ENCODE measurements at regions not wholly inside any gene's neighbourhood (a gene's known extent, or its start where the extent isn't known, plus 50 kb on each side); places are given as distances from the start of the nearest gene placed in this dataset.
"Not testable (repeated sequence)": the region's sequence is repeated elsewhere in the genome, so short reads cannot be mapped to it uniquely, and the experiment has no call there.

DNA sequence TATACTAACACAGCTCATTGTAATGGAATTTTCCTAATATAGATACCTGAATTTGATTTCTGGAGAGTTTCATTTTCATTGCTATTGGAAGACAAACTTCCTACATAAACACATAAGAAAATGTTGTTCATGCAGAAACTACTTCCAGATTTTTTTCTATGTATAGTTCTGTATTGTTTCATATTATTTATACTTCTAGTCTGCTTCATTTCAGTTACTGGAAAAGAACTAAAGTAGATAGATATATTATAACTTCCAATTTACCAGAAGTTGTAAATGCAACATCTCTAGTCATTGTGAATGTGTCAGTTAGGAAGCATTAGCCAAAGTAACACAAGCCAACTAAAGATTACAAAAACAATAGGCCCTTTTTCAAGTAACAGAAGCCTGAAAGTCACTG is 147.3 kb upstream of the ZNF385D start:
- no peak for DNase-seq

DNA sequence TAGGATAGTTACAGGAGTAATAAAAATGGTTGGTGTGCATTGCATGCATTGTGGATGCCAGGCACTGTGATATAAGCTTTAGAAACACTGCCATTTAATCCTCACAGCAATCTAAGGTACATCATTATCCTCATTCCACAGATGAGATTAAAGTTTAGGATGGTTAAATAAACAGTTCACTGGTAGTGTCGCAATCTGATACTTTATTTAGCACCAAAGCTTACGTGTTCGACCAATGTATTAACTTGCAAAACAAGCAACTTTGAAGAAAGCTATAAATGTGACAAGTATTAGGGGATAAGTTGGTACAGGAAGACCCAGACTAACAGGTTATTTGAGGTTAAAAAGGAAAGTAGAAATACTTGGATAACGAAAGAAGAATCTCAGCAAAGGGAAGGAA is 150.5 kb upstream of the ZNF385D start:
- no peak for DNase-seq

DNA sequence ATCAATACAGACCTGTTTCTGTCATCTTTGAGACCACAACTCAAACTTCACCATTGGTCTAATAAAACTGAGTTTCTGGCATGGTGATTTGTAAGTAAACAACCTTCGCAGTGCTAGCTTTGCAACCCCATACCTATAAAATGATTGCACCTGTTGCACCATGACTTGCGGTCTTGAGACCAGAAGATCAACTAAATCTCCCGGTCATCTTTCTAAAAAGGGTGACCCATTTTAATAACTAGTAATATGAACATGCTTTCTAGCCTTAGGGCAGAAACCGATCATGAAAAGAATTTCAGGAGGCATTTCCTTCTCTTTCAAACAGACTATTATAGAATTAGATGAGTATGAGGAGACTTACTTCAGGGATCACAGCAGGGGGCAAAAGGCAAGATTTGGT is 151.9 kb upstream of the ZNF385D start:
- no peak for DNase-seq

DNA sequence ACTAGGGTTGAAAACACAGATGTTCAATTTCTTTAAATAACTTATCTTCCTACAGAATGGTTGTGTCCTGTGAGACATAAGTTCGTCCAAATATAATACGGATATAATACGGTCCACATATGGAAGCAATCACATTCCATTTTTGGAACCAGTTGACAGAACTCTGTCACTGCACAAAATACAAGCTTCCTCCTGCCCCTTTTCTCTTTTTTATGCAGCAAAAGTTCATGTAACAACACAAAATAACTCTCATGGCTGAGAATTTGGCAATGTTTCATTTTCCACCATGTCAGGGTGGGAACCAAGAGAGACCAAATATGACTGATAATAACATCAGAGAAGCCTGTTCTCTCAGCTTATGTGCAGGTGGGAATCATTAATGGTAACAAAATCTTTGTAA is 158.1 kb upstream of the ZNF385D start:
- no peak for DNase-seq

DNA sequence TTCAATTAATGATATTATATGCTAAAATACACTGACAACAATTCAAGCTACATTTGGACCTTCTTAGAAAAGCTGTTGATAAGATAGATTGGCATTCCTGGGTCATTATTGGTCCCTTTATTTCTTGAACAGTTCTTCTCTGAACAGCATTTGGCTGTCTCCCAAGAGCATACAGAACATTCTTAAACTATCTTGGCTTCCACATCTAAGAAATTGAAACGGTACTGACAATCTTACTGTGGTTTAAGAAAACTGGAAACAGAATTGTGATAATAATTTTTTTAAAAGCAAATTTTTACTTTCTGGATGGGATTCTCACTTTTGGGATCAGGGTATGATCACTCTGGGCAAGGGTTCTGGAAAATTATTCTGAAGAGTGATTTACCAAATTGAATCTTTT is 161.7 kb upstream of the ZNF385D start:
- no peak for DNase-seq

DNA sequence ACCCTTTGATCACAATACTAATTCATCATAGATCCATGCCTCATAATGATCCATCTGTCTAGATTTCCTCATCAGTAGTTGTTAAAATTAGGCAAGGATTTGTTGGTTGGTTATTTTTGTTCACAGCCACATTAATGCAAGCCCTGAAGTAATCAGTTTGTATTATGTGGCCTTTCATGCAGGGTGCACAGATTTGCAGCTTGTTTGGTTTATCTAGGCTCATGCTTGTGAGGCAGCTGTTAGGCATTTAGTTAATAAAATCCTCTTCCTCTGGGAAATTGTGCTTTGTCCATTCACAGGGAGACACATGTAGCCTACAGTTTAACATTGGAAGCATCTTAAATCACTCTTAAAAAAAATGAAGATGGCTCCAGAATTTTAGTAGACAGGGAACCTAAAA is 162.8 kb upstream of the ZNF385D start:
- no peak for DNase-seq

DNA sequence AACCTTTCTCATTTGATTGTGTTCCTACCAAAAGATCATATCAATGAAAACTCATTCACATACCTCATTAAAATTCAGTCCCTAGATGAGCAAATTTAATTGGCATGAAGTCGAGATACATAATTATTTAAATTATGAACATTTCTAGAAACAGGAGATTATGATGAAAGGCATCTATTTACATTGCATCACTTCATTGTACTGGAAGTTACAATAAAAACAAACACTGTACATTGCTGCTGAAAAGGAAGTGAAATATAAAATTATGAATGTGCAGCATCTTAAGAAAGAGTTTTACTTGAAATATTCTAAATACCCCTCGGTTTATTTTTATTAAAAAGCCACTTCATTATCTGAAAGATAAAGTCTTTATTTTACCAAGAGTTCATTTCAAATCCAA is 163.4 kb upstream of the ZNF385D start:
- no peak for DNase-seq

DNA sequence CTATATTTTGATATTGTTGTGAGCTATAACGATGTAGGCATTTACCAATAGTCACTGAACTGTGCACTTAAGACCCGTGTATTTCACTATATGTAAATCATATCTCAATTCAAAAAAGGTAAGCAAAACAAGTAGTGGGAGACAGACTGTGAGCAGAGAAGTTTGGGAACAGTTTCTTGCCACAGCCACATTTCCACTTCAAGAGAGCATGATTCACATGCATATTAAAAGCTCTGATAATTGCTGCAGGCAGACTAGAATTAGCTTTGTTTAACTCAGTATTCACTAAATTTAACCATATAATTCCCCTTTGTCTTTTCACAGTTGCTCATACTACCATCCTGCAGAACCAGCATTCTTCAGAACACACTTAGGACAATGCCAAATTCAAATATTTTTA is 168.4 kb upstream of the ZNF385D start:
- no peak for DNase-seq

DNA sequence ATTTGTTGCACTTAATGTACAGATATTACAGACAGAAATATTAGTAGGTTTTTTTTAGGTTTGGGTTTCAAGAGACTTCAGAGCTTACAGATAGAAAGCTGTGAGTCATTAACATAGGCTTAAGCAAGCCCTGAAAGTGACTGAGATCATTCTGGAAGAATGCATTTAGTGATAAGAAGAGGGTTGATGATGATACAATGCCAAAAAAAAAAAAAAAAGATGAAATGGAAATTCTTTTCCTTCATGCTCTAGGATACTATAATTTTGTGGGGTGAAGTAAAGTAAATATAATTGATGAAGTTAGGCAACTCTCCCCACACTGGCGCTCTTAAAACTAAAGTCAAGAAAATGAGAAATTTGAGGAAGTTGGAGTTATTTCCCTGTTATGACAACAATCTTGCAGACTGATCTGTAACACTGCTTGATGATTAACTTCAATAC is 169.4 kb upstream of the ZNF385D start:
- DNase-seq, result no peak

DNA sequence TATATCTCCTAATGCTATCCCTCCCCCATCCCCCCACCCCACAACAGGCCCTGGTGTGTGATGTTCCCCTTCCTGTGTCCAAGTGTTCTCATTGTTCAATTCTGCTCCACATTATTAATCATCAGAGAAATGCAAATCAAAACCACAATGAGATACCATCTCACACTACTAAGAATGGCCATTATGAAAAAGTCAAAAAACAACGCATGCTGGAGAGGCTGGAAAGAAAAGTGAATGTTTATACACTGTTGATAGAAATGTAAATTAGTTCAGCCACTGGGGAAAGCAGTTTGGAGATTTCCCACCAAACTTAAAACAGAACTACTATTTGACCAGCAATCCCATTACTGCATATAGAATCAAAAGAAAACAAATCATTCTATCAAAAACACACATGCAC is 172.1 kb upstream of the ZNF385D start:
- DNase-seq, result not testable (repeated sequence)

DNA sequence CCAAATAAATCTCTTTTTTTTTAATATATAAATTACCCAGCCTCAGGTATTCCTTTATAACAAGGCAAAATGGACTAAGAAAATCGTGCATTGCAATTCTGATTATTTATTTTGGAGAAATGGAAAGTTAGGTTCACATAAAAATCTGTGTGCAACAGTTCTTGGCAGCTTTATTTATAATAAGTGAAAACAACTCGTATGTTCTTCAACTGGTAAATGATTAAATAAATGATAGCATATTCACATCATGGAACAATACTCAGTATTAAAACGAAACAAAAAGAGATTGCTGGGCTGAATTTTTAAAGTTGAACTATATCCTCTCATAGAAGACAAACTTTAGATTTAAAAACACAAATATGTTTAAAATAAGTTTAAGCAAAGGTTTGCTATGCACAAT is 176.3 kb upstream of the ZNF385D start:
- no peak for DNase-seq

DNA sequence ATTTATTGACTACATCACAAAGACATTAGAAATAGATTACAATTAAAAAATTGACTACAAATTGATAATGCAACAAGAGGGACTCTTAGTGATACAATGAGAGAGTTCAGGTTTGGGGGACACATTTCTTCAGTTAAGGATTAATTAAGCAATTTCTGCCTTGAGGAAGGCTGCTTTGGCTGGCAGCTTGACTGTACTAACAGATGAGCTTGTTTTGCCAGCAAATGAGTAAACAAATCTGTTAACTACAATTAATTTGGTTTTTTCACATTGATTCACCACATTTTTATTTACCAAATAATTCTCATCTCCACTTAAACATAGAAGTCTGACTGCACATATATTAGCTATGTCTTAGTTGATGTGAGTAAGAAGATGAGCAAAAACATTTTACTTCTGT is 183.6 kb upstream of the ZNF385D start:
- DNase-seq, result no peak

DNA sequence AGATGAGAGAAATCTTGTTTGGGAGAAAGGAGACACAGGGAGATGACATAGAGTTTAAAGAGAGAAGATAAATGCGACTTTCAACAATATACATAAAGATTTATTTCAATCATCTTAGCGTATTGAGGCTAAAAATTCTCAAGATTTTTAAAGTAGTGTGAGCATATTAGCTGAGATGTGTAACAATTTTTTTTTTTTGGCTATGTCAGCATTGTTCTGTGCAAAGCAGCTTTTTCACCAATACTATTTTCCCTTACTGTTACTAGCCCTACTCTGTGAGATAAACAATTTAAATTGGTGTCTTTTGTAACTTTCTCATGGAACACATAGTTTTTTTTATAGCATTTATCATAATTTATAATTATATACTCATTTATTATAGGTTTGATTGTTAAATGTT is 185.2 kb upstream of the ZNF385D start:
- DNase-seq, result no peak

DNA sequence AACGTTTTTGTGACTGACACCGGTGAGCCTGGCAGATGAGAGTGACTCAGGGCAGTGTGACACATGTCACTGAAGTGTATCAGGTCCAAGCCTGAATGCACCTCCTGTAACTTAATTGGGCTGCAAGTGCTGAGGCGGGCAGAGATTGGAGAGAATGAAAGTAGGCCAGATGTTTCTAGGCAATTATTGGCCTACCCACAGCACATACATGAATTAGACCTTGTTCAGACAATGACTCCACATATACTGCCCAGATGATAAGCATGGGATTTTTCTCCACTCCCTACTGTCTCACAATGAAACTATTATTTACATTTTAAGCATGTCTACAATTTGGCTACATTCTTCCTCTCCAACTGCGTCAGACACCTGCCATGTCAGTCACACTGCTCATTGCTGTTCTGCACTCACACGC is 187.3 kb upstream of the ZNF385D start:
- no peak for DNase-seq

DNA sequence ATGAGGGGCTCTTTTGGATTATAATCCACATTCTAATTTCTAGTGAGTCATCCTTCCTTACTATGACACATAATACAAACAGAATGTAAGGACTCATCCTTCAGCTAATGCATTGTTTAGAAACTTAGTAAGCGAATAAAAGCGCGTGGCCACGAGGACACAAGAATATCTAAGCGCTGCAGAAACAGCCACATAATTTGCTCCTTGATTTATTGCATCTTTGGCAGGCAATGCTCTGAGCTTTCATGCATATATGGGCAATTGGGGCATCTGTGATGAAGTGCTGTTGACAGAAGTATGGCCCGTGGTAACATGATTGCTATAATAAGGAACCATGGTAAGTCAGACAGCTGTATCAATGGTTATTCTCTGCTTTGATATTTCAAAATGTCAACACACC is 191.3 kb upstream of the ZNF385D start:
- no peak for DNase-seq

DNA sequence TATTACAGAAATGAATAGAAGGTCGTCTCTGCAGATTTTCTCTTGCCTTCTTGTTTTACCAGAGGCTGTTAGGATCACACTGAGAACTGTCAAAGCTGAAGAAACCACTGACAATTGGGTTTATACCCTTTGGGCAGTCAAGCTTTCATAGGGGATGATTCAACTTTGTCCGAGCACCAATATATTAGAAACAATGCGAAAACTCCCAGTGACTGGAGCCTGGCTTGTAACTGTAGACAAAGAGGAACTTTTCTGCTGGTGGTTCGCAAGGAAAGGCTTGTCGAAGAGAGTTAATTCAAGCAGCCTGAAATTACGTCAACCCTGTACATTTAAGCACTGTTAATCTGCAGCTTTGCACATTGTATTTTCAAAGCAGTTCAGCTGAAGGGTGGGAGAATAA is 193.2 kb upstream of the ZNF385D start:
- no peak for DNase-seq

DNA sequence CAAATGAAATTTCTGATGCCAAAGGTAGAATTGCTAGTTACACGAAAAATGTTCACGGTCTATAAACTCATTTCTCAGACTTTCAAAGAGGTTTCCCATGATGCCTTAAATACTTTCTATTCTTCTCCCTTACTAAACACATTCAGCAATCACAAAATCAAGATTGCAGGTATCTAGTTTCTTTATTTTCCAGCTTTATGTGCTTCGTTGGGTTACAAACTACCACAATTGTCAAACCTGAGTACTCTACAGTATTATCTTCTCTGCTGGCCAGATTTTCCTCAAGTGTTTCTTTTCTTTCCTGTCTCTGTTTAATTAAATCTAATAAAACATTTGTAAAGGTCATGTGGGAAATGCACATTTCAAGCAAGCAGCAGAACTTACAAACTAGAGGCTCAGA is 201.8 kb upstream of the ZNF385D start:
- DNase-seq, result no peak

DNA sequence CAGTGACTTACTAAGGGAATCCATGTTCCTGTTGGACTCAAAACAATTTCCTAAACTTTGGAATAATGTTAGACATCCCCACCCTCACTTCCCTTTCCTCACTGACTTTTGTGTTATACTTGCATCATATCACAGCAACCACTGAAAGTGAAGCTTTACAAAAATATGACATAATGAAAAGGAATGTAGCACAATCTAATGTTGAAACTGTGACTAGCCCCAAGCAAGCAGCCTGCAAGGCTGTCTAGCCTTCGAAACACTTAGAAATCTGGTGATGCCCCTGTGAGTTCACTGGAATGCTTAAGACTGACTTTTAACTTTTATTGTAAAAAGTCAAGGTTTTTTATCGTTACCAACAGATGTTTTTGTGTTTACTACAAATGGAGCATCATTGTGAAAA is 203.7 kb upstream of the ZNF385D start:
- DNase-seq, result no peak

DNA sequence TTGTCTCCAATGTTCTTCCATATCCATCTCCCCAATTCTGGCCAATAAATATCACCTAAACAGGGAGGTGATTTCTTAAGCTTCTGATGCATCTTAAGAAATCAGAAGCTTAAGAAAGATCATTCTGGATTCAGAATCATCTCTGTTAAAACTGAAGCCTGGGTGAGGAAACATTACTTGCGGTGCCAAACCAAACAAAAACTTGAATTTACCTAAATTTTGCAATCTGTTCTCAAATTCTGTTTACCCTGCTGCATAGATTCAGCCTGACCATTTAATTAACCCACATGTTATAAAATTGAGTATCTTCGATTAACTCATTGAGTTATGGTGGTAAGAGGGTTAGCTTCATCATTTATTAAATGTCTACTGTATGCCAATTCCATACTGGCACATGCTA is 204.4 kb upstream of the ZNF385D start:
- DNase-seq, result no peak

DNA sequence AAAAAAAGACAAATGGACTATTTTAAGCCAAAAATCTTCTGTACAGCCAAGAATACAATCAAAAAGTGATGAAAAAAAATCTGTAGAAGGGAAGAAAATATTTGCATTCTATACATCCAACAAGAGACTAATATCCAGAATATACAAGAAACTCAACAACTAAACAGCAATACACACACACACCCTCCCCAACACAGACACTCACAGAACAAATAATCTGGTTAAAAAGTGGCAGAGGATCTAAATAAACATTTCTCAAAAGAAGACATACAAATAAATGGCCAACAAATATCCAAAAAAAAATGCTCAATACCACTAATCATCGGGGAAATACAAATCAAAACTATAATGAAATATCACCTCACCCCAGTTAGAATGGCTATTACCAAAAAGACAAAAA is 209.0 kb upstream of the ZNF385D start:
- no peak for DNase-seq

DNA sequence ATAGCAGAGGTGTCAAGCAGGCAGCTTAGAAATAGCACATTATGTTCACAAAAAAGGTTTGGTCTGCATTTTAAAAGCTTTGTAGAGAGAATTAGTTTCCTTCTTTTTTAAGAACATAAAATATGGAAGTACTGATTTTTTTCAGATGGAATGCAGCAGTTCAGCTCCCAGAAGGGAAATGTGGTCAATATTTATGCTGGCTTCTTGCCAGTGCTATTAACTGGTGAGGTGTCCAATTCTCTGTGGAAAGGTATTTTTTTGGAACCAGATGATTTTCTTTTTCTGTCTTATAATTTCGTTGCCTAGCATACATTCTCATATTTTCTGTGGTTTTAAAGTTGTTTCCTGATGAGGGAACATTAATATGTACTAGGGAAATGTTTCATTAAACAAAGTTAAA is 211.4 kb upstream of the ZNF385D start:
- no peak for DNase-seq

DNA sequence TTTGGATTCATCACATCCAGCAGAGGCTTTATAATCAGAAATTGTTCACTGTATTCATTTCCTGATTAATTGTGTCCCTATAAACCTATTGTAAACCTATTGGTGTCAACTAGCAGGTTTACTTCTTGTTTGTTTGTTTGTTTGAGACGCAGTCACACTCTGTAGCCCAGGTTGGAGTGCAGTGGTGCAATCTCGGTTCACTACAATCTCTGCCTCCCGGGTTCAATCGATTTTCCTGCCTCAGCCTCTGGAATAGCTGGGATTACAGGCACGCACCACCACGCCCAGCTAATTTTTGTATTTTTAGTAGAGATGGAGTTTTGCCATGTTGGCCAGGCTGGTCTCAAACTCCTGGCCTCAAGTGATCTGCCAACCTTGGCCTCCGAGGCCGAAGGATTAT is 215.4 kb upstream of the ZNF385D start:
- DNase-seq, result not testable (repeated sequence)

DNA sequence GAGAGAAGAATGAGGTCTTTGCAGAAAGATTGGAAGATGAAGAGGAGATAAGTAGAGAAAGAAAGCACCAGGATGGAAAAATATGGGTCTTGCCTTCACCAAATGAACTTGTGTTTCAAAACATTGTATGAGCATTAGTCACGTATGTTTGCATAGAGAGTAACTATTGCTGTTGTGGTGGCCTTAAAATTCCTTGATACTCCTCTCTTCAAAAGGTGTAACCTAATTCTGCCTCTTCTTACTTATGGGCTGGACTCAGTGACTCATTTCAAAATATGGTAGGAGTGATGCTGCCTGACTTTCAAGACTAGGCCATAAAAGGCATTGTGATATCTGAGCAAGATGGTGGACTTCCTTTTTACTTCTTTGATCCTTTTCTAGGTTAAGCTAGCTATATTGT is 228.7 kb upstream of the ZNF385D start:
- DNase-seq, result no peak

DNA sequence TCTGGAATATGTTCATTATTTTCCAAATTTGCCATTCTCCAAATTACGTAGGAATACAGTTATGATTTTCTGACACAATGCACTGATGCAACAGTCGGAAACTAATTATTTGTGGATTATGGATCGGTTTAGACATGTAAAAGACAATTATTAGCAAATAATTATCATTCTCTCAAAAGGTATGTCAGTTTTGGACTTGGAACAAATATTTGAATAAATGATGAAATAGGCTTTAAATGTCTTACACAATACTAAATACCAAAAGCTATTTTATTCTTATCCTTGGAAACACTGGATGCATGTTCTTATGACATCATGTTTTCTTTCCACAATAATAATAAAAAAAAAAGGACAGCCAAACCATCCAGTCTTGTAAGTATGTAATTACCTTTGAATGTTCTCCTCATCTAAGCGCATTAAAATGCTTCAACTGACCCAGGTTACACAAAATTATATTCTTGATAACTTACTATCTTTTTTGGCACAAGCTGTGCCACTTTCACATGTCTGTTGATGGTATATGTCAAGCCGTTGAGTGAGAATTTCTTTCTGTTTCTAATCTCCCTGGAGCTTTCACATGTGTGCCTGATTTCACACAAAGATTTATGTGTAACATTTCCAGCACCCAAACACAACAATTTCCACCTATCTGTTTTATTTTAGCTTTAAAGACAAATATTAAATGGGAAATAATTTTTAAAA is 238.5 kb upstream of the ZNF385D start:
- DNase-seq, result no peak

DNA sequence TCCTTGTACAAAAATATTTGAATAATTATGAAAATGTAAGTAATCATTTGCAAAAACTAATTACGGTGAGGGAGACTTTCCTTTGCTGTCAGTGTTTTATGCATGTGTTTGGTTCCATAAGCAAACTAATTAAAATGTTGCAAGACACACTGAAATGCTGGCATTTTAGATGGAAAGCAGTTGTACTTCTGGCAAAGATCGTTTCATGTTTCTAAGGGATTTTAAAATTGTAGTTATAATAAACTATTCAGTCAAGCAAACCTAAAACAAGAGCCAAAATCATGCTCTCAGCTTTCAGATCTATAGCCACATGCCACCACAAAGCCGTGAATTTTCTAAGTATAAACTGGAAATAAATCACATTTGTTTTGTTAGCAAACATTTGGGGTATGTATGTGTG is 240.1 kb upstream of the ZNF385D start:
- DNase-seq, result no peak
